ENCODE measurements at regions not wholly inside any gene's neighbourhood (a gene's known extent, or its start where the extent isn't known, plus 50 kb on each side); places are given as distances from the start of the nearest gene placed in this dataset.
"Not testable (repeated sequence)": the region's sequence is repeated elsewhere in the genome, so short reads cannot be mapped to it uniquely, and the experiment has no call there.

- H3K4me3 Mint-ChIP-seq; H3K9me3 Mint-ChIP-seq (ENCODE audit: insufficient read depth); H3K27ac Mint-ChIP-seq; H3K27me3 Mint-ChIP-seq (ENCODE audit: low read depth); H3K4me1 Mint-ChIP-seq (ENCODE audit: low read depth); ATAC-seq; CTCF ChIA-PET; POLR2A ChIA-PET; DNase-seq; H3K36me3 Mint-ChIP-seq (ENCODE audit: low read depth): not testable (repeated sequence)
These were observed 53.3 kb upstream of the DPP6 start for GRCh38 chr7:153998896-153999295.

Measured in activated CD8-positive, alpha-beta T cell treated with anti-CD3 and anti-CD28 coated beads, Interleukin-2, amount 10 ng/mL, durations not matched to agents 7 days and 5 days (primary cell).